AG04450 (cell line): ENCODE measurements at regions not wholly inside any gene's neighbourhood (a gene's known extent, or its start where the extent isn't known, plus 50 kb on each side); places are given as distances from the start of the nearest gene placed in this dataset.

Experiments
- CTCF ChIA-PET: fragments of 300-600, 350-600 bp; formaldehyde crosslinking; extraction: SDS; loops from one replicate; lab custom pipeline; 2022; ENCODE audit warnings: antibody characterized with exemption, inconsistent platforms; lab: Charles Lee
- POLR2A ChIA-PET: fragments of 350-600 bp; formaldehyde crosslinking; extraction: SDS; loops from one replicate; lab custom pipeline; 2021; ENCODE audit warnings: antibody characterized with exemption, inconsistent platforms; lab: Yijun Ruan, JAX
- DNase-seq: peaks from one replicate; pipeline ENCODE4 v3.0.0-alpha.2; 2011; ENCODE audit warnings: low read depth, low spot score
- H3K27ac ChIP-seq: one replicate; pipeline ENCODE4 v1.5.1; 2012; ENCODE audit warnings: low read depth, low read length, control low read depth
- H3K27me3 ChIP-seq: one replicate; pipeline ENCODE4 v1.6.0; 2012; ENCODE audit warnings: low read length; ENCODE audit not compliant: control insufficient read depth, insufficient read depth
- H3K4me3 ChIP-seq: 2 replicates; pipeline ENCODE4 v1.5.1; 2011; ENCODE audit warnings: mild to moderate bottlenecking, low read depth, low read length, control low read depth
- H3K9me3 ChIP-seq: 2 replicates; pipeline ENCODE4 v1.5.1; 2012; ENCODE audit warnings: low read length; ENCODE audit not compliant: control insufficient read depth, insufficient read depth
- TF ChIP-seq, protein P1 (sequence below): IDR thresholded peaks from 2 replicates; pipeline ENCODE4 v1.5.1; 2011; ENCODE audit warnings: low read depth, low read length, control low read depth, inconsistent platforms

- Histone ChIP-seq H3K4me3 (no peak overlapping the region), H3K27ac (no peak overlapping the region), H3K27me3 (no peaks in the 10 kb centered on the region), H3K9me3 (no peaks in the 10 kb centered on the region; the same call in 1 of the 2 replicates)
- no peak for DNase-seq
- ChIA-PET CTCF (no interaction called here), POLR2A (no interaction called here)
- TF ChIP-seq, protein P1, sequence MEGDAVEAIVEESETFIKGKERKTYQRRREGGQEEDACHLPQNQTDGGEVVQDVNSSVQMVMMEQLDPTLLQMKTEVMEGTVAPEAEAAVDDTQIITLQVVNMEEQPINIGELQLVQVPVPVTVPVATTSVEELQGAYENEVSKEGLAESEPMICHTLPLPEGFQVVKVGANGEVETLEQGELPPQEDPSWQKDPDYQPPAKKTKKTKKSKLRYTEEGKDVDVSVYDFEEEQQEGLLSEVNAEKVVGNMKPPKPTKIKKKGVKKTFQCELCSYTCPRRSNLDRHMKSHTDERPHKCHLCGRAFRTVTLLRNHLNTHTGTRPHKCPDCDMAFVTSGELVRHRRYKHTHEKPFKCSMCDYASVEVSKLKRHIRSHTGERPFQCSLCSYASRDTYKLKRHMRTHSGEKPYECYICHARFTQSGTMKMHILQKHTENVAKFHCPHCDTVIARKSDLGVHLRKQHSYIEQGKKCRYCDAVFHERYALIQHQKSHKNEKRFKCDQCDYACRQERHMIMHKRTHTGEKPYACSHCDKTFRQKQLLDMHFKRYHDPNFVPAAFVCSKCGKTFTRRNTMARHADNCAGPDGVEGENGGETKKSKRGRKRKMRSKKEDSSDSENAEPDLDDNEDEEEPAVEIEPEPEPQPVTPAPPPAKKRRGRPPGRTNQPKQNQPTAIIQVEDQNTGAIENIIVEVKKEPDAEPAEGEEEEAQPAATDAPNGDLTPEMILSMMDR: no peak
Observed at GRCh38 chr1:14470802-14471201, 127.7 kb upstream of the KAZN start.

- DNase-seq: no peak
- Histone ChIP-seq H3K27ac (no peak overlapping the region), H3K27me3 (no peaks in the 10 kb centered on the region), H3K9me3 (no peaks in the 10 kb centered on the region; the same call in 1 of the 2 replicates), H3K4me3 (no peak overlapping the region)
- TF ChIP-seq, protein P1: no peak
- ChIA-PET CTCF (no interaction called here), POLR2A (no interaction called here)
Observed at GRCh38 chr1:14474856-14475255, 123.6 kb upstream of the KAZN start.

DNA sequence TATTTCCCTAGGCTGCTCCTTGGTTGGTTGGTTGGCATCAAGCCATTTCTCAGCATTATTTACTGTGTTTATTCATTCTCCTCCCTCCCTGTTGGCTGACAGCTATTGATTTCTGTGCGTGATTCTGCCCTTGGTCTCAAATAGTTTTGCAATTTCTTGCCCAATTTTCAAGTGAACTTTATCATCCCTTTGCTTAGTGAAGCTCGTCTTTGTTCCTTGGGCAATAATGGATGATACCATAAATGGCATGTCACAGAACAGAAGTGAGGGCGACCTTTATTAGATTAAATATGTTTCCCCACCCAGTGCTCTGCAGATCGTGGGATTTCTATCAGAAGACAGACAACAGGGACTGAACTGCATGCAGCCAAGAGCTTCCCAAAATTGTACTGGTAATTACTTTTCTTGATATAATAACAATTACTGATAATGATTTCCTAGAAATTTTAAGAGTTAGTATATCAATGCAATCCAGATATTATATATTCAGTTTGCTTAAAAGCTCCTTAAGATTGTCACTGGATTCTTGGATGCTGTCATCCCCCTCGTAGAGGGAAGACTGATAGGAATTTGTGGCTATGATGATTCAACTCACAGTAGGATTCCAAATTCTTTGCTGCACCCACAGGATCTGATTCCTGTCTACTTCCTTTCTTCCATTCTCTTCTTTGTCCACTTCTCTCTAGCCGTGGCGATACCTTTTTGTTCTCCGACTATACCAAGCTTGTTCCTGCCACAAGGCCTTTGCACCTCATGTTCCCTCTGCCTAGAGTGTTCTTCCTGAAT lies 122.1 kb upstream of the KAZN start:
- TF ChIP-seq, protein P1: no peak
- no peak overlapping the region for H3K4me3 ChIP-seq
- no peaks in the 10 kb centered on the region; the same call in 1 of the 2 replicates for H3K9me3 ChIP-seq
- ChIA-PET CTCF (no interaction called here), POLR2A (no interaction called here)
- no peaks in the 10 kb centered on the region for H3K27me3 ChIP-seq
- DNase-seq: no peak
- H3K27ac ChIP-seq: no peak overlapping the region

- no peaks in the 10 kb centered on the region; the same call in 1 of the 2 replicates for H3K9me3 ChIP-seq
- H3K27ac ChIP-seq: no peak overlapping the region
- TF ChIP-seq, protein P1: no peak
- ChIA-PET POLR2A (no interaction called here), CTCF (no interaction called here)
- H3K27me3 ChIP-seq: no peaks in the 10 kb centered on the region
- DNase-seq: no peak
- H3K4me3 ChIP-seq: no peak overlapping the region
Observed at GRCh38 chr1:14478120-14478519, 120.4 kb upstream of the KAZN start.

DNA sequence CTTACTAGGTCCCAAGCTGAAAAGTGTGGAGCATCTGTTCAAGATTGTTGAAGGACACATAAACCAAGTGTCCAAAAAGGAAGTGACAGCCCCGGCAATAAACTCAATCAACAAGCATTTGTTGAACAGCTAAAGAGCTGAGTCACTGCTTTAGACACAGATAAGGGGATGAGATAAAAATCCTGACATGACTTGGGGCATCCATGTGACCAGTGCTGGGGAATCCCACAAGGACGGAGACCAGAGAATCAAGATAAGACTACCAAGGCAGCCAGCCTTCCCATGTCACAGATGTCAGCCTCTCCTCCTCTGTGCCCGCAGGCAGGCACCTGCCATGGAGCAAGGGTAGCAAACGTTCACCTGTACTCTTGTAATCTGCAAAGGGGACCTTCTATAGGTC lies 118.6 kb upstream of the KAZN start:
- Histone ChIP-seq H3K27me3 (no peaks in the 10 kb centered on the region), H3K4me3 (no peak overlapping the region), H3K9me3 (no peaks in the 10 kb centered on the region; the same call in 1 of the 2 replicates), H3K27ac (no peak overlapping the region)
- ChIA-PET POLR2A (no interaction called here), CTCF (no interaction called here)
- TF ChIP-seq, protein P1: no peak
- DNase-seq: no peak
